KMS-11 (cell line): ENCODE measurements at regions not wholly inside any gene's neighbourhood (a gene's known extent, or its start where the extent isn't known, plus 50 kb on each side); places are given as distances from the start of the nearest gene placed in this dataset.

Source experiments
- H2AFZ ChIP-seq: fragments of 200-600 bp; sonication (generic); 2 replicates; pipeline ENCODE4 v1.6.1; 2016; ENCODE audit warnings: antibody characterized with exemption, mixed run types, low read depth
- H3K27ac ChIP-seq: fragments of 200-600 bp; sonication (generic); 2 replicates; pipeline ENCODE4 v1.6.1; 2016; ENCODE audit warnings: mild to moderate bottlenecking, mixed run types
- H3K27me3 ChIP-seq: fragments of 200-600 bp; sonication (generic); 2 replicates; pipeline ENCODE4 v1.6.1; 2017; ENCODE audit warnings: mild to moderate bottlenecking, low read depth, mixed run types, moderate library complexity; ENCODE audit not compliant: insufficient read depth
- H3K36me3 ChIP-seq: fragments of 200-600 bp; sonication (generic); 2 replicates; pipeline ENCODE4 v1.6.1; 2017; ENCODE audit warnings: mild to moderate bottlenecking, mixed run types; ENCODE audit not compliant: insufficient read depth
- H3K4me1 ChIP-seq: fragments of 200-600 bp; sonication (generic); 2 replicates; pipeline ENCODE4 v1.6.1; 2016; ENCODE audit warnings: mild to moderate bottlenecking, low read depth, mixed run types; ENCODE audit not compliant: poor library complexity, severe bottlenecking
- H3K4me2 ChIP-seq: fragments of 200-600 bp; sonication (generic); 2 replicates; pipeline ENCODE4 v1.7.0; 2016; ENCODE audit warnings: mild to moderate bottlenecking, mixed run types
- H3K4me3 ChIP-seq: fragments of 200-600 bp; sonication (generic); IDR thresholded peaks from 2 replicates; pipeline ENCODE4 v1.6.1; 2017; ENCODE audit warnings: low read depth, low read length, mixed read lengths; ENCODE audit not compliant: insufficient read depth
- H3K79me2 ChIP-seq: fragments of 200-600 bp; sonication (generic); 2 replicates; pipeline ENCODE4 v1.6.1; 2016; ENCODE audit warnings: low read depth, mixed run types; ENCODE audit not compliant: insufficient read depth
- H3K9ac ChIP-seq: fragments of 200-600 bp; sonication (generic); 2 replicates; pipeline ENCODE4 v1.6.1; 2016; ENCODE audit warnings: mild to moderate bottlenecking, mixed run types
- H4K20me1 ChIP-seq: fragments of 200-600 bp; sonication (generic); 2 replicates; pipeline ENCODE4 v1.6.1; 2016; ENCODE audit warnings: mild to moderate bottlenecking, mixed run types; ENCODE audit not compliant: insufficient read depth
- CTCF ChIP-seq: fragments of 200-600 bp; sonication (generic); conservative IDR thresholded peaks from 2 replicates; pipeline ENCODE4 v1.6.1; 2017; ENCODE audit warnings: low read depth, mild to moderate bottlenecking, antibody characterized with exemption, low read length, moderate library complexity, mixed read lengths

- H2AFZ ChIP-seq, result no peak overlapping the region
- no peak overlapping the region for H3K27ac ChIP-seq
Measured at GRCh38 chr16:73464834-73465233, 416.9 kb upstream of the ZFHX3 start.

DNA sequence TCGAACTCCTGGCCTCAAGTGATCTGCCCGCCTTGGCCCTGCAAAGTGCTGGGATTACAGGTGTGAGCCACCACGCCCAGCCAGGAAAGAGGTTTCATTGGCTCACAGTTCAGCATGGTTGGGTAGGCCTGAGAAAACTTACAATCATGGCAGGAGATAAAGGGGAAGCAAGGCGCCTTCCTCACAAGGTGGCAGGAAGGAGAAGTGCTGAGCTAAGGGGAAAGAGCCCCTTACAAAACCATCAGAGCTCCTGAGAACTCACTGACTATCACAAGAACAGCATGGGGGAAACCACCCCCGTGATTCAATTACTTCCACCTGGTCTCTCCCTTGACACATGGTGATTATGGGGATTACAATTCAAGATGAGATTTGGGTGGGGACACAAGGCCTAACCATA lies 411.7 kb upstream of the ZFHX3 start:
- Histone ChIP-seq H3K9ac (no peak overlapping the region), H3K27me3 (no peaks in the 10 kb centered on the region), H3K4me3 (no peak overlapping the region), H3K4me2 (no peak overlapping the region), H4K20me1 (no peaks in the 10 kb centered on the region), H3K4me1 (no peaks in the 10 kb centered on the region), H3K36me3 (no peaks in the 10 kb centered on the region), H2AFZ (no peak overlapping the region), H3K79me2 (no peaks in the 10 kb centered on the region), H3K27ac (no peak overlapping the region)
- no peak for TF ChIP-seq CTCF

More at GRCh38 chr16:73464834-73465233, 416.9 kb upstream of the ZFHX3 start:
- no peaks in the 10 kb centered on the region for H3K4me1 ChIP-seq
- H3K36me3 ChIP-seq, result no peaks in the 10 kb centered on the region
- no peak overlapping the region for H3K4me2 ChIP-seq
- H3K4me3 ChIP-seq, result no peak overlapping the region
- no peaks in the 10 kb centered on the region for H3K79me2 ChIP-seq
- no peak overlapping the region for H3K9ac ChIP-seq
- no peaks in the 10 kb centered on the region for H4K20me1 ChIP-seq
- no peak for TF ChIP-seq CTCF
- no peaks in the 10 kb centered on the region for H3K27me3 ChIP-seq

GRCh38 chr16:73457851-73458250 lies 409.9 kb upstream of the ZFHX3 start:
- no peak overlapping the region for H3K9ac ChIP-seq
- no peak overlapping the region for H2AFZ ChIP-seq
- no peaks in the 10 kb centered on the region for H3K36me3 ChIP-seq
- H3K79me2 ChIP-seq, result no peaks in the 10 kb centered on the region
- no peaks in the 10 kb centered on the region for H3K4me1 ChIP-seq
- TF ChIP-seq CTCF, result no peak
- no peak overlapping the region for H3K4me2 ChIP-seq
- no peaks in the 10 kb centered on the region for H3K27me3 ChIP-seq
- no peak overlapping the region for H3K4me3 ChIP-seq
- no peak overlapping the region for H3K27ac ChIP-seq
- no peaks in the 10 kb centered on the region for H4K20me1 ChIP-seq

- no peak for TF ChIP-seq CTCF
- no peaks in the 10 kb centered on the region for H3K36me3 ChIP-seq
- no peak overlapping the region for H3K4me3 ChIP-seq
- no peak overlapping the region for H3K27ac ChIP-seq
- H3K4me2 ChIP-seq, result no peak overlapping the region
- H3K79me2 ChIP-seq, result no peaks in the 10 kb centered on the region
- no peaks in the 10 kb centered on the region for H4K20me1 ChIP-seq
- no peak overlapping the region for H2AFZ ChIP-seq
- no peaks in the 10 kb centered on the region for H3K27me3 ChIP-seq
- no peaks in the 10 kb centered on the region for H3K4me1 ChIP-seq
- H3K9ac ChIP-seq, result no peak overlapping the region
Measured at GRCh38 chr16:73448970-73449369, 401.0 kb upstream of the ZFHX3 start.

- no peaks in the 10 kb centered on the region for H4K20me1 ChIP-seq
- no peak overlapping the region for H3K27ac ChIP-seq
- no peak overlapping the region for H3K9ac ChIP-seq
- TF ChIP-seq CTCF, result no peak
- no peaks in the 10 kb centered on the region for H3K36me3 ChIP-seq
- H3K4me1 ChIP-seq, result no peaks in the 10 kb centered on the region
- H3K79me2 ChIP-seq, result no peaks in the 10 kb centered on the region
- H3K4me2 ChIP-seq, result no peak overlapping the region
- no peak overlapping the region for H3K4me3 ChIP-seq
- H2AFZ ChIP-seq, result no peak overlapping the region
- no peaks in the 10 kb centered on the region for H3K27me3 ChIP-seq
Measured at GRCh38 chr16:73447846-73448245, 399.9 kb upstream of the ZFHX3 start.
